AG10803 (cell line): ENCODE measurements at regions not wholly inside any gene's neighbourhood (a gene's known extent, or its start where the extent isn't known, plus 50 kb on each side); places are given as distances from the start of the nearest gene placed in this dataset.
A peak's percentile ranks its signal among the peaks of the same experiment; 100 is the strongest.

Experiments used
- DNase-seq: peaks from one replicate; pipeline ENCODE4 v3.0.0; 2010; ENCODE audit warnings: low read depth
- H3K4me3 ChIP-seq: 2 replicates; pipeline ENCODE4 v1.5.1; 2011; ENCODE audit warnings: mild to moderate bottlenecking, low read length, control low read depth
- TF ChIP-seq, protein P1 (sequence below): conservative IDR thresholded peaks from 2 replicates; pipeline ENCODE4 v1.5.1; 2011; ENCODE audit warnings: mild to moderate bottlenecking, low read length, control low read depth, inconsistent platforms

DNA sequence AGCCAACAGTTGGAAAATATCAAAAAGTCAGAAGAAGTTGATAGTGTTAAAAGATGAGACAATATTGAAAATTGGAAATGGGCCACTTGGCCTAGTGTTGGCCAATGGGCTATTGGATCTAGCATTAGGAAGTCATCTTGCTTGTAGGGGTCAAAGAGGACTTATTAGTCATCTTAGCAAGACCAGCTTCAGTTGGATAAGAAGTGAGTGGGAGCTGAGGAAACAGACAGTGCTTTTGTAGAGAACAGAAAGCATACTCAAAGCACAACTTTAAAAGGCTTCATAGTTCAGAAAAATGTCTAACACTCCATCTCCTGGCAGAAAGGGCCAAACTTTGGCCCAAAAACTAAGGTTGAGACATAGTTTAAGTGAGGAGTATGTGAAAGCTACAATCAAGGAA, 139.9 kb upstream of the PKN2 start:
- TF ChIP-seq, protein P1, sequence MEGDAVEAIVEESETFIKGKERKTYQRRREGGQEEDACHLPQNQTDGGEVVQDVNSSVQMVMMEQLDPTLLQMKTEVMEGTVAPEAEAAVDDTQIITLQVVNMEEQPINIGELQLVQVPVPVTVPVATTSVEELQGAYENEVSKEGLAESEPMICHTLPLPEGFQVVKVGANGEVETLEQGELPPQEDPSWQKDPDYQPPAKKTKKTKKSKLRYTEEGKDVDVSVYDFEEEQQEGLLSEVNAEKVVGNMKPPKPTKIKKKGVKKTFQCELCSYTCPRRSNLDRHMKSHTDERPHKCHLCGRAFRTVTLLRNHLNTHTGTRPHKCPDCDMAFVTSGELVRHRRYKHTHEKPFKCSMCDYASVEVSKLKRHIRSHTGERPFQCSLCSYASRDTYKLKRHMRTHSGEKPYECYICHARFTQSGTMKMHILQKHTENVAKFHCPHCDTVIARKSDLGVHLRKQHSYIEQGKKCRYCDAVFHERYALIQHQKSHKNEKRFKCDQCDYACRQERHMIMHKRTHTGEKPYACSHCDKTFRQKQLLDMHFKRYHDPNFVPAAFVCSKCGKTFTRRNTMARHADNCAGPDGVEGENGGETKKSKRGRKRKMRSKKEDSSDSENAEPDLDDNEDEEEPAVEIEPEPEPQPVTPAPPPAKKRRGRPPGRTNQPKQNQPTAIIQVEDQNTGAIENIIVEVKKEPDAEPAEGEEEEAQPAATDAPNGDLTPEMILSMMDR = no peak
- no peak overlapping the region for H3K4me3 ChIP-seq
- no peak for DNase-seq

DNA sequence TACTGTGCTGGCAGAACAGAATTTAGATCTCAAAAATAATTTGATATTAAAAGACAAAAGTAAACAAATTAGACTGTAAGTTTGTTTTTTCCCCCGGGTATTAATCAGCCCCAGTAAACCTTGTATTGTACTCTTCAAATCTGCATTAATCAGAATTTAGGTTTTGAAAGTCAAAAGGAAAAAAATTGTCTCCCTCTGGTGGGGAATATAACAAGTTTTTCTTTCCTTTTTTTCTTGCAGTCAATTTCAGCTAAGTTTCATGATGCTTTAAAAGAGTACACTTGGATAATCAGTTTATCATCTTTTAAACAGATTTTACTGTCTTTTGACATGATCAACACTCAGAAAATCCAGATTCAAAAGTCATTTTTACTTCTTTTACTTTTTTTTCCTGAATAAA, 134.5 kb upstream of the PKN2 start:
- H3K4me3 ChIP-seq = no peak overlapping the region
- DNase-seq = peak; percentile 5
- TF ChIP-seq, protein P1 = peak; percentile 38

DNA sequence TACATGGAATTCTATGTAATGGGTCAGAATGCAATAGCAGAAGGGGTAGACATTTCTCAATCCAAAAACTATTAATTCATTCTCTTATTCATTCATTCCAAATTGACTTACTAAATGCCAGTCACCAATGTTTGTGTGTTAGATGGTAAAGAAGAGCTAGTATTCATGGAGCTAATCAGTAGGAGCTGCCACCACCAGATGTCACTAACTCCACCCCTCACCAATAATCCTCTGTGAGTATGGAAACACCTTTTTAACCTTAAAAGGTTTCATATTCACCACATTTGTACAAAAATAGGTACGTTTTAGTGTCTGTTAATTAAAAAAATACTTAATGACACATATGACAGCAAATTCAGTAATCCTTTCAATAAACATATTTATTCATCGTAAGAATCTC, 131.8 kb upstream of the PKN2 start:
- no peak for DNase-seq
- TF ChIP-seq, protein P1 = no peak
- H3K4me3 ChIP-seq = no peak overlapping the region

DNA sequence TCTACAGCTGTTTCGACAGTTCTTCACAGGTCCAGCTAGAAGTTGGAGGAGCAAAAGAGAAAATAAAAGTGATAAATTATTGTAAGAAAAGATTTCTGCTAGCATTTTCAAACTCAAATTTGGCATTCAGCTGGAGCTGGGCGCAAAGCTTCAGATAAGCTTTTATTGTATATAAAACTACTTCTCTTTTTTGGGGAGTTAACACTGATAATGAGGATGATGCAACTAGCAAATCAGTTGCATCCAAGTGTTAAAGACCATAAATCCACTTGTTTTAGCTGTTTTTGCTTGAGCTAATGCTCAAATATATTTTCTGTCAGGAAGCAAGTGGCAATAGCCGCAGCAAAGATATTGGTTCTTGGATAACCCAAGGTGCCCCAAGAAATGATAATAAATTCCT, 127.1 kb upstream of the PKN2 start:
- TF ChIP-seq, protein P1 = no peak
- no peak overlapping the region for H3K4me3 ChIP-seq
- DNase-seq = no peak

DNA sequence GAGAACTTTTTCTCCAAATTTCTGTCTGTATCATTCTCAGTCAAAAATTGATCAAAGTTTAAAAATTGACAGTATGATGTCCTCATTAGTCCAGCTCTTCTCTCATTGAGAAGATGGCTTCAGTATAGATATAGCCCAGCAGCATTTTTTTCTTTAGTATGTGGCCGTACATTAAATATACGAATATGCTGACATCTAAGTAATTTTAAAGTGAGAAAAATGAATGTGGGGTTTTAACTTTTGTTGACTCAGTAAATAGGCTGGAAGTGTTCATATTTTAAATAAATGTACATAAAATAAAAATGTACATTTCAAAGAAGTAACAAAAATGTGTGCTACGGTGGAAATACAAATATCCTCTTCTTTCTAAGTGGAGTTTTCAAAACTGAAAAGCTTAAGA, 123.5 kb upstream of the PKN2 start:
- TF ChIP-seq, protein P1 = no peak
- H3K4me3 ChIP-seq = no peak overlapping the region
- no peak for DNase-seq

DNA sequence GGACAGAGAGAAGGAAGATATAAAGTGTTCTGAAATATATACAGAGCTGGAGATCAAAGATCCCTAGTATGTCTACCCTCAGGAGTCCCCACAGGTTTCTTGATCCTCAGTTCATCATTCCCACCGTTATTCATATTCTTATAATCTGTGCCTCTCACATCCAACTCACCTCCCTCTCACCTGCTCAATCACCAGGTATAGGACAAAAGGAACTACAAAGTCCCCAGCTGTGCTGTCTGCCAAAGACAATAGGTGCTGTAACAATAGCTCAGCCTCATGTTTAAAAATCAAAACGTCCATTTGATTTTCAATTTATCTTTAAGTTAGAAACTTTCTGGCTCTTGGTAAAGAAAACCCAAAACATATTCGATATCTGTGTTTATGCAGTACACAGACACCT, 121.1 kb upstream of the PKN2 start:
- TF ChIP-seq, protein P1 = no peak
- no peak for DNase-seq
- H3K4me3 ChIP-seq = no peak overlapping the region

DNA sequence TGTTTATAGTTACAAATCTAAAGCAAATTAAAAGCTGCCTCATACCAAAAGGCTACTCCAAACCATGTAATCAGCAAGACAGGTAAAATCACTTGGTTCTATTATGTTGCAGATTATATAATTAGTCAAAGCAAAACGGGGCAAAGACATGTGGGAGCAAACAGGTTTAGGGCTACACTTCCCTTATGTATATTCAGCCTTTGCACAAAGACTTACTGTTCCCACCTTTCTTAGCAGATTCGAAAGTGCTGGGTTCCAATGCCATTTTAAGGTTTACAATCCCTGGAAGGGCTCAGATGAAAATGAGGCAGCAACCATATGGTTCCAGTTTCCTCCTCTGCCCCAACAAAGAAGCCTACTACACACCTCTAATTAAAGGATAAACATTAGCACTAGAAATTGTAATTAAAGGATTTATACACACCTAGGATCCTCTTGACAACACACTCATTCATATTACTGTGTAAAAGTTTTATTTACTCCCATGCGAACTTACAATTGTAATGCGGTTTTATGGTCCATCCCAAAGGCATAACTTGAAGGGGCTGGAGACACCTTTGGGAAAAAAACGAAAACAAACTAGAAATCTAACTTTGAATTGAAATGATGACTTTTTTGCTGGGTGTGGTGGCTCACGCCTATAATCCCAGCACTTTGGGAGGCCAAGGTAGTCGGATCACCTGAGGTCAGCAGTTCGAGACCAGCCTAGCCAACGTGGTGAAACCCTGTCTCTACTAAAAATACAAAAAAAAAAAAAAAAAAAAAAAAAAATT, 117.3 kb upstream of the PKN2 start:
- TF ChIP-seq, protein P1 = no peak
- no peak overlapping the region for H3K4me3 ChIP-seq
- DNase-seq = no peak
